ENCODE measurements at regions not wholly inside any gene's neighbourhood (a gene's known extent, or its start where the extent isn't known, plus 50 kb on each side); places are given as distances from the start of the nearest gene placed in this dataset.
A peak's percentile ranks its signal among the peaks of the same experiment; 100 is the strongest.
"Not testable (repeated sequence)": the region's sequence is repeated elsewhere in the genome, so short reads cannot be mapped to it uniquely, and the experiment has no call there.

DNA sequence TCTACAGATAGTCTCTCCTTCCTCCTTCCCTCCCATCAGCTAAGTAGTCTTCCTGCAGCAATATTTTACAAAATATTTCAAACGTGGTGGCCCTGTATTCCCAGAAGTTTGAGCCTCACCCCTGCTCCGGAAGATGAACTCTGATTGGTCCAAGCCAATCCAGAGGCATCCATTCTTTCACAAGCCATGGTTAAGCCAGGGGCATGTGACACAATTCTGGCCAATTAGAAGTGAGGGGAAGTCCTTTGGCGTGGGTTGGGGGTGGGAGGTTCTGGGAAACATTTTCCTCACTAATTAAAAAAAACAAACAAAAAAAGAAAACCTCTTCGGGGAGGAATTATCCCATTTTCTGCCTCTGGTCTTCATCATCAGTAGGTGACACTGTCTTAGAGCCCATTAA lies 69.4 kb upstream of the GSC start:
- no peak for DNase-seq

DNA sequence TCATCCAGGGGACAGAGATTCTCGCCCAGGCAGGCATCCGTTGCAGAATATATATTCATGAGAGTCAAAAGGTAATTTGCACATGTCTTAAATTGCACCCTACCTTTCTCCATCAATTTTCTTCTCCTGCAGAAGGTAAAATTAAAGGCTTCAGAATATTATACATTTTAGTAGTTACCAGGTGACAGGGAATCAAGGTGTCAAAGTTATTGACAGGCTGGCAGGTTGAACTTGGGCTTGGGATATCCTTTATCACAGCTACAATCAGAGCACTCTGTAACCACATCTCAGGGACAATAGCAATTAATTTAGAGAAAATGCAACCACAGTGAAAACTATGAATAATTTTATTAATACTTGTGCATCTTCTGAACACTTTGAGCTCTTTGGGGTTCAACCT lies 66.9 kb upstream of the GSC start:
- DNase-seq: no peak

DNA sequence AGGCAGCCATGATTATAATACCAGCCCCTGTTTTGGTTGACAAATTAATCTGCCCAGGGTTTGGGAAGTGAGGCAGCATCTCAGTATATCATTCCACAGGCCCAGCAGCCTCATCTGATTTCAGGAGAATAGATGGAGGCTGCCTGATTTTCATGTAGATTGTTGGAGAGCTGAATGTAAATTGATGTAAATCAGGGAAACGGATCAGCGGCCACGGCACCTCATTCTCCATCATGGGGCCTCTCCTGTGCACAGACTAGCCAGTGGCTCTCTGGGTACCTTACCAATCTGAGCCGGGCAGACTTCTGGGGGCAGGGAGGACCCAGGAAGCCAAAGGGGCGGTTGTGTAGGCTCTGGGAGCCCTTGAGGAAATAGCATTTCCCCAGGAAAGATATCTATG lies 63.7 kb upstream of the GSC start:
- DNase-seq: no peak

DNA sequence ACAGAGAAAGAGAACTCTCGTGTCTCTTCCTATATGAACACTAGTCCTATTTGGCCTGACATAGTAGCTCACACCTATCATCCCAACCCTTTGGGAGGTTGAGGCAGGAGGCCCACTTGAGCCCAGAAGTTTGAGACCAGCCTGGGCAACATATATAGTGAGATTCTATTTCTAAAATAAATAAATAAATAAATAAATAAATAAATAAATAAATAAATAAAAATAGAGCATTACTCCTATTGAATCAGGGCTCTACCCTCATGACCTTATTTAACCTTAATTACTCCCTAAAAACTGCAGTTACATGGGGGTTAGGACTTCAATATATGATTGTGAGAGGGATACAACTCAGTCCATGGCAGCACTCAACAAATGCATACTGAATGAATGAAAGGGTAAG lies 61.2 kb upstream of the GSC start:
- DNase-seq: no peak

DNA sequence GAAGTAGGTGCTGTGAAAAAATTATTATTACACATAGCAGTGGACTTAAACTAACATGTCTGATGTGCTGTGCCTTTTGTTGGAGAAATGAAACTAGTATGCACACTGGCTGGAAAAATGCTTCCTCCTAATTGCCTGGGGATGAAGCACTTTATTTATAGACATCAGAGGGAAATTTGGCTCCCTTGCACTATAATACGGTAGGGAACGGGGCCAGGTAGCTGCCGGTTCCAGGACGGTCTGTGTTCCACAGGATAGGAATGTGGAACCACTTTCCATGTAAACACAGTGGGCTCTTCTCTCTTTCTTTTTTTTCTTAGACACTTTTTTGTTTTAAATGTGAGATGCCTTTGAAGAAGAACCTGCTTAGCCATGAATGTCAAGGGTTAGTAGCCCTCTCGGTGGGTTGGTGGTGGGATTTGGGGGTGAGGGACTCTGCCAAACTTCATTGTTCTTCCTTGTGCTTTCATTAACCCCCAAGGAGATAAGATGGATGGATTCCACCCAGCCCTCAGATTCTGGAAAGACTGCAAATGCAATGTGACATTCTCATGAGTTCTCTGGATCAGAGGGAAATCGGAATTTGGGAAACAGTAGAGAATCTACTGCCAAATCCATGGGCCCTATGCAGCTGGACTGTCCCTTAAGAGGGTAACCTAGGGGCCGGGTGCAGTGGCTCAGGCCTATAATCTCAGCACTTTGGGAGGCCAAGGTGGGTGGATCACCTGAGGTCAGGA lies 58.0 kb upstream of the GSC start:
- DNase-seq: no peak

DNA sequence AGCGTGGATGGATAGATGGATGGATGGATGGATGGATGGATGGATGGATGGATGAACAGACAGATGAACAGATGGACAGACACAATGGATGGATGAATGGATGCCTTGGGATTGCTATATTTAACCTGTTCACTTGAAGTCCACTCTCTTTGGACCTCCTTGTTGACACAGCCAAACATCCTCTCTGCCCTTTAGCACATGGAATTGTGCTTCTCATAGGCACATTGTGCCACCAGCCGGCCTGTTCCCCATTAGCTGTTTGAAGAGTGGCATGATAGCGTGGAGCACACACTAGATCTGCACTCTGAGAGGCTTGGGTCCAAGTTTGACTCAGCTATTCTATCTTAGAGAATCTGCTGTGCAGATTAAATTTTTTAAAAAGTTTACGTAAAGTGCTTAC lies 56.9 kb upstream of the GSC start:
- no peak for DNase-seq

DNA sequence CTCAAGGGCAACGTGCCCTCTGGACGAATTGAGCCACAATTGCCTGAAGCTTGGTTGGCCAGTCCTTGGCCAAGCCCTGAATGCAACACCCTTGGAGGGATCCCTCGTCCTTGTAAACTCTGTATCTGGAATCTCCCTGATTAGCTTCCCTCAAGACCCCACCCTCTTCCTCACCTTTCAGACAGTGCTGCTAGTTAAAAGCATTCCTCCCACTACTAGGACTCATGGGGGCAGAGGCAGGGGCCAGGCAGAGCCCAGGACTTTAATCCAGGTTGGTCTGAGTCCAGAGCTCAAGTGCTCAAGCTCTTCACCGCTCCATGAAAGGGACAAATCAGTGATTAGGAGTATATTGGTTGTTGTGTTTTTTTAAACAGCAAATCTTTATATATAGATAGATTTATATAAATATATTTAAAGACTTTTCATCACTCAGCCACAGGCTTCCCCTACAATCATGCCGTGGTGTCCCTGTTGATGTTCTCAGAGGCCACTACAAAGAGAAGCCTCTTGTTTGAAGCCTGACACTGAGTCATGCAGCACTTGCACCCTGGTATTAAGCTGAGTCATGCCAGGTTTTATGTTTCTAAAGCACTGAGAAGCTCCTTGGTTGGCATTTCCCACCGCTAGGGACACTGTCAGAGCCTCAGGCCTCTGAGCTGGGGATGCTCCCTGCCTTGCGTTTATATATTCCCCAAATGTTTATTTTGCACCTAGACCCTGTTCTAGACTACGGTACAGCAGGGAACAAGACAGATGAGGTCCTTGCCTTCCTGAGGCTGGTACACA lies 53.8 kb upstream of the GSC start:
- peak in 2 of 58 donors; percentile 15 to 19 for DNase-seq

DNA sequence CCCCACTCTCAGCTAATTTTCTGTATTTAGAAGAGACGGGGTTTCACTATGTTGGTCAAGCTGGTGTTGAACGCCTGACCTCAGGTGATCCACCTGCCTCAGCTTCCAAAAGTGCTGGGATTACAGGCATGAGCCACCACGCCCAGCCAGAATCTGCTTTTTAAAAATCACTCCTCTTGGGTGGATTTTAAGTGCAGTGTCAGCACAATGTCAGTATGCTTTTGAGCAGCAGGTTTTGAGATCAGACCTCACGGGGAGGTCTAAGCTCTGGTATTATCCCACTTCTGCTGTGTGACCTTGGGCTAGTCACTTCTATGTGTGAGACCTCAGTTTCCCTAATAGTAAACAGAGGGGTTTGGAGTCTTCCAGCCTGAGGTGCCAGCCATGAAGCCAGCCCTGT lies 51.8 kb upstream of the GSC start:
- no peak for DNase-seq

DNA sequence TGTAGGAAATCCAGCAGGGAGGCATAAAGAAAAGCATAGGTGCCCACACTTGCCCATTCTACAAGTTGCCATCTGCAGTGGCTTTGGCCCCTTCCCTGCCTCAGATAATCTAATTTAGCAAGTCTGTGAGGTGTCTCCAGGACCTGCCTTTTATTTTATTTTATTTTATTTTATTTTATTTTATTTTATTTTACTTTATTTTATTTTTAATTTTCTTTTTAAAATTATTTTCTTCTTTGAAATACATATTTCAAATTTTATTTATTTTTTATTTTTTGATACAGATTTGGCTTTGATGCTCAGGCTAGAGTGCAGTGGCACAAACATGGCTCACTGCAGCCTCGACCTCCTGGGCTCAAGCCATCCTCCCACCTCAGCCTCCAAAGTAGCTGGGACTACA lies 51.0 kb upstream of the GSC start:
- DNase-seq: not testable (repeated sequence)

Measured in anterior cingulate cortex (tissue), 58 donors.